ENCODE measurements at regions not wholly inside any gene's neighbourhood (a gene's known extent, or its start where the extent isn't known, plus 50 kb on each side); places are given as distances from the start of the nearest gene placed in this dataset.
A peak's percentile ranks its signal among the peaks of the same experiment; 100 is the strongest.

GRCh38 chr2:211144974-211145665, 588.7 kb downstream of the CPS1 start:
- H3K27me3 Mint-ChIP-seq (ENCODE audit: insufficient read depth) = no peaks in the 10 kb centered on the region
- no peak for DNase-seq (ENCODE audit: low spot score)
- intact Hi-C loops (cut with micrococcal nuclease) = no loop called here
- no peak overlapping the region for H3K27ac Mint-ChIP-seq
- H3K9me3 Mint-ChIP-seq = no peaks in the 10 kb centered on the region
- no peaks in the 10 kb centered on the region for H3K4me1 Mint-ChIP-seq (ENCODE audit: low read depth)
- no peaks in the 10 kb centered on the region for H3K36me3 Mint-ChIP-seq (ENCODE audit: low read depth)
- no peak overlapping the region for H3K4me3 Mint-ChIP-seq

GRCh38 chr2:211149731-211150130, 593.3 kb downstream of the CPS1 start:
- no peak overlapping the region for H3K4me3 Mint-ChIP-seq
- H3K27ac Mint-ChIP-seq = no peak overlapping the region
- no peaks in the 10 kb centered on the region for H3K36me3 Mint-ChIP-seq (ENCODE audit: low read depth)
- H3K27me3 Mint-ChIP-seq (ENCODE audit: insufficient read depth) = no peaks in the 10 kb centered on the region
- no peaks in the 10 kb centered on the region for H3K4me1 Mint-ChIP-seq (ENCODE audit: low read depth)
- intact Hi-C loops (cut with micrococcal nuclease) = no loop called here
- DNase-seq (ENCODE audit: low spot score) = no peak
- H3K9me3 Mint-ChIP-seq = no peaks in the 10 kb centered on the region

DNA sequence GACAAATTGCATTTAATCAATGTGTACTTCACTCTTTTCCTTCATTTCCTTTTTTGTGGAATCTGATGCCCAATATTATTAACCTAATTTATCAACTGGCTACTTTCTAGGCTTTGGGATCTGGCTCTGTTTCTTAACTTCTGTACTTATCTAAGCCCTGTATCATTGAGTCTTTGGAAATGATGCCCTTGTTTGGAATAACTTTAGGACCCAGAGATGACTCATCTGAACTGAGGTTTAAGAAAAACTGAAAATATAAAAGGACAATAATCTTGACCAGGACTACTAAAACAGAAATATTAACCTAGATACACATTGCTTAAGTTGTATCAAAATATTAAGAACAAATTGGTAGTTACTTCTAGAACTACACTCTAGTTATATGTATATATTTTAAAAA, 600.8 kb downstream of the CPS1 start:
- no peak for DNase-seq (ENCODE audit: low spot score)
- H3K4me3 Mint-ChIP-seq = no peak overlapping the region
- no peaks in the 10 kb centered on the region for H3K36me3 Mint-ChIP-seq (ENCODE audit: low read depth)
- no peak overlapping the region for H3K27ac Mint-ChIP-seq
- no peaks in the 10 kb centered on the region for H3K9me3 Mint-ChIP-seq
- intact Hi-C loops (cut with micrococcal nuclease) = loop anchor here (5.0 kb wide), 1 partner anchor 70 kb away; no protein-coding TSS in a partner anchor
- no peaks in the 10 kb centered on the region for H3K27me3 Mint-ChIP-seq (ENCODE audit: insufficient read depth)
- no peaks in the 10 kb centered on the region for H3K4me1 Mint-ChIP-seq (ENCODE audit: low read depth)

GRCh38 chr2:211157856-211158463, 601.6 kb downstream of the CPS1 start:
- Mint-ChIP-seq H3K4me1 (ENCODE audit: low read depth) (no peaks in the 10 kb centered on the region), H3K9me3 (no peaks in the 10 kb centered on the region), H3K27ac (no peak overlapping the region), H3K4me3 (no peak overlapping the region), H3K36me3 (ENCODE audit: low read depth) (no peaks in the 10 kb centered on the region), H3K27me3 (ENCODE audit: insufficient read depth) (no peaks in the 10 kb centered on the region)
- peak; percentile 28 for DNase-seq (ENCODE audit: low spot score)
- intact Hi-C loops (cut with micrococcal nuclease) = loop anchor here (1.0 to 5.0 kb wide), 4 partner anchors 71 to 909 kb away; no protein-coding TSS in a partner anchor

- no peak for DNase-seq (ENCODE audit: low spot score)
- intact Hi-C loops (cut with micrococcal nuclease) = loop anchor here (2.0 to 5.0 kb wide), 2 partner anchors 73 to 911 kb away; no protein-coding TSS in a partner anchor
- Mint-ChIP-seq H3K9me3 (no peaks in the 10 kb centered on the region), H3K36me3 (ENCODE audit: low read depth) (no peaks in the 10 kb centered on the region), H3K4me3 (no peak overlapping the region), H3K4me1 (ENCODE audit: low read depth) (no peaks in the 10 kb centered on the region), H3K27ac (no peak overlapping the region), H3K27me3 (ENCODE audit: insufficient read depth) (no peaks in the 10 kb centered on the region)
Observed at GRCh38 chr2:211159972-211160371, 603.6 kb downstream of the CPS1 start.

DNA sequence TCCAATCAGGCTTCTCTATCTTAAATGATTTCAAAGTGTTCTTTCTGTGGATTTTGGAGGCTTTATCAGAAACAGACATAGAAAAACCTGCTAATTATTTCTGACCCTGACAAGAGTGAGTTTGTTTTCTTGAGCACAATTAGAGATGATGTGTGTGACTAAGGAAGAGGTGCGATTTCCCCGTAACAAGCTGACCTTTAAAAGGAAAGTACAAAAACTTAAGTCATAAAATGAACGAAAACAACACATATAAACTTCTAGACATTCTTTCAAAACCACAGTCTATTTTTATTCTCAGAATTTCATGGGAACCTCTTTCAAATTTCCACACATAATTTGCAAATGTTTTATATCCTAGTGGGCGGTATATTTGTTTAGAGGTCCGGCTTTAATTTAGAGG, 604.8 kb downstream of the CPS1 start:
- DNase-seq (ENCODE audit: low spot score) = no peak
- Mint-ChIP-seq H3K9me3 (no peaks in the 10 kb centered on the region), H3K4me3 (no peak overlapping the region), H3K27me3 (ENCODE audit: insufficient read depth) (no peaks in the 10 kb centered on the region), H3K4me1 (ENCODE audit: low read depth) (no peaks in the 10 kb centered on the region), H3K27ac (no peak overlapping the region), H3K36me3 (ENCODE audit: low read depth) (no peaks in the 10 kb centered on the region)
- intact Hi-C loops (cut with micrococcal nuclease) = no loop called here

GRCh38 chr2:211162911-211163310, 606.5 kb downstream of the CPS1 start:
- H3K4me1 Mint-ChIP-seq (ENCODE audit: low read depth) = no peaks in the 10 kb centered on the region
- no peaks in the 10 kb centered on the region for H3K27me3 Mint-ChIP-seq (ENCODE audit: insufficient read depth)
- intact Hi-C loops (cut with micrococcal nuclease) = no loop called here
- H3K36me3 Mint-ChIP-seq (ENCODE audit: low read depth) = no peaks in the 10 kb centered on the region
- DNase-seq (ENCODE audit: low spot score) = no peak
- H3K4me3 Mint-ChIP-seq = no peak overlapping the region
- H3K27ac Mint-ChIP-seq = no peak overlapping the region
- no peaks in the 10 kb centered on the region for H3K9me3 Mint-ChIP-seq

GRCh38 chr2:211170843-211171242, 614.4 kb downstream of the CPS1 start:
- Mint-ChIP-seq H3K36me3 (ENCODE audit: low read depth) (no peaks in the 10 kb centered on the region), H3K27ac (no peak overlapping the region), H3K4me3 (no peak overlapping the region), H3K9me3 (no peaks in the 10 kb centered on the region), H3K4me1 (ENCODE audit: low read depth) (no peaks in the 10 kb centered on the region), H3K27me3 (ENCODE audit: insufficient read depth) (no peaks in the 10 kb centered on the region)
- no peak for DNase-seq (ENCODE audit: low spot score)
- intact Hi-C loops (cut with micrococcal nuclease) = no loop called here

- Mint-ChIP-seq H3K27ac (no peak overlapping the region), H3K9me3 (no peaks in the 10 kb centered on the region)
Observed at GRCh38 chr2:211174021-211174420, 617.6 kb downstream of the CPS1 start.

GRCh38 chr2:211174631-211175030, 618.2 kb downstream of the CPS1 start:
- no peak overlapping the region for H3K4me3 Mint-ChIP-seq
- no peaks in the 10 kb centered on the region for H3K4me1 Mint-ChIP-seq (ENCODE audit: low read depth)
- no peaks in the 10 kb centered on the region for H3K36me3 Mint-ChIP-seq (ENCODE audit: low read depth)
- intact Hi-C loops (cut with micrococcal nuclease) = no loop called here
- H3K27ac Mint-ChIP-seq = no peak overlapping the region
- H3K27me3 Mint-ChIP-seq (ENCODE audit: insufficient read depth) = no peaks in the 10 kb centered on the region
- DNase-seq (ENCODE audit: low spot score) = no peak
- H3K9me3 Mint-ChIP-seq = no peaks in the 10 kb centered on the region

More at GRCh38 chr2:211174021-211174420, 617.6 kb downstream of the CPS1 start:
- DNase-seq (ENCODE audit: low spot score) = no peak
- H3K27me3 Mint-ChIP-seq (ENCODE audit: insufficient read depth) = no peaks in the 10 kb centered on the region
- H3K36me3 Mint-ChIP-seq (ENCODE audit: low read depth) = no peaks in the 10 kb centered on the region
- no peaks in the 10 kb centered on the region for H3K4me1 Mint-ChIP-seq (ENCODE audit: low read depth)
- H3K4me3 Mint-ChIP-seq = no peak overlapping the region
- intact Hi-C loops (cut with micrococcal nuclease) = no loop called here

- Mint-ChIP-seq H3K9me3 (no peaks in the 10 kb centered on the region), H3K27me3 (ENCODE audit: insufficient read depth) (no peaks in the 10 kb centered on the region), H3K27ac (no peak overlapping the region), H3K36me3 (ENCODE audit: low read depth) (no peaks in the 10 kb centered on the region), H3K4me3 (no peak overlapping the region), H3K4me1 (ENCODE audit: low read depth) (no peaks in the 10 kb centered on the region)
- no peak for DNase-seq (ENCODE audit: low spot score)
- intact Hi-C loops (cut with micrococcal nuclease) = no loop called here
Observed at GRCh38 chr2:211175956-211176355, 619.6 kb downstream of the CPS1 start.

DNA sequence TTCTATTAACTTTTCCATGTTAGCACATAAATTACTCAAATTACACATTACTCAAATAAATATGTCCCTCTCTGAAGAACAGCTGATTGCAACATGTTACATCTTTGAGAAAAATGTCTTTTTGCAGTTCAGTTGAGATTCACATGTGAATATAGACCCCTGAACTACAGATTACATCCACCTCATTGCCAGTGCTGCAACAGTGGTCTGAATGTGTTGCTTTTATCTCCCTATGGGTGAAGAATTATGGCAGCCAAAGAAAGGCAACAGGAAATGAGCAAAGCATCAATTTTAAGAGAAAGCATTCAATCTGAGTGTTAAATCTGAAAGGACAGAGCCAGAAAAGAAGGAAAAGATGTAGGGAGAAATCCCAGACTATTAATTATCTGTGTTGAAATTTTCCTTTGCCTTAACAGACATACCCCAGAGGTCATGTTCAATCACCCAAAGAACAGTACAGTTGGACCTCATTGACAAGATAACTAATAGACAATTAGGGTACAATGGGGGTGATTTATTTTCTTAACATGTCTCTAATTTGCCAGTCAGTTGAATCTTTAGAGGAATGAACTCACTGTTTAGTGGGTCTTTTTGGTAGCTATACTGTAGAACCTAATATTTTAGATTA, 620.2 kb downstream of the CPS1 start:
- intact Hi-C loops (cut with micrococcal nuclease) = no loop called here
- Mint-ChIP-seq H3K4me1 (ENCODE audit: low read depth) (no peaks in the 10 kb centered on the region), H3K36me3 (ENCODE audit: low read depth) (no peaks in the 10 kb centered on the region), H3K9me3 (no peaks in the 10 kb centered on the region), H3K27me3 (ENCODE audit: insufficient read depth) (no peaks in the 10 kb centered on the region), H3K27ac (peak overlapping the region; percentile 29), H3K4me3 (no peak overlapping the region)
- no peak for DNase-seq (ENCODE audit: low spot score)

DNA sequence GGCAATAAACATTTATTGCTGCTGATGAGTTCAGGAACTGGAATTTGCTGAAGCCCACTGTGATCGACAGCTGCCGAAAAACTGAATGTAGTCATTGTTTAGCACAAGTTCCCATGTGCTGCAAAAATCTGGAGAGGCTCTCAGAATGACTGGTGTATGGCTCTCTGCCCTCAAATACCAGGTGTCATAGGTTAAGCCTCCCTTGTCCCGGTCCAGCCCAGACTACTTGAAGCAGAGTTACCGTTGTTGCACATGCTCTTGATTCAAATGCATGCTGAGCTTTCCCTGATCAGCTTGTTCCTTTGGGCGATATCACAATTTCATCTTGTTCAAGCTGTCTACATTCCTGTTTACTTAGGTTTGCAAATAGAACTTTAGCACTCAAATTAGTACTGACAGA, 625.2 kb downstream of the CPS1 start:
- DNase-seq (ENCODE audit: low spot score) = no peak
- Mint-ChIP-seq H3K36me3 (ENCODE audit: low read depth) (no peaks in the 10 kb centered on the region), H3K4me1 (ENCODE audit: low read depth) (no peaks in the 10 kb centered on the region), H3K27ac (no peak overlapping the region), H3K27me3 (ENCODE audit: insufficient read depth) (no peaks in the 10 kb centered on the region), H3K9me3 (no peaks in the 10 kb centered on the region), H3K4me3 (no peak overlapping the region)
- intact Hi-C loops (cut with micrococcal nuclease) = no loop called here
